CD4-positive, alpha-beta T cell treated with Interleukin-15 for 1 hour (primary cell): ENCODE measurements at regions not wholly inside any gene's neighbourhood (a gene's known extent, or its start where the extent isn't known, plus 50 kb on each side); places are given as distances from the start of the nearest gene placed in this dataset.

Experiments
- DNase-seq: peaks from one replicate; pipeline ENCODE4 v3.0.0-alpha.2; 2020

DNA sequence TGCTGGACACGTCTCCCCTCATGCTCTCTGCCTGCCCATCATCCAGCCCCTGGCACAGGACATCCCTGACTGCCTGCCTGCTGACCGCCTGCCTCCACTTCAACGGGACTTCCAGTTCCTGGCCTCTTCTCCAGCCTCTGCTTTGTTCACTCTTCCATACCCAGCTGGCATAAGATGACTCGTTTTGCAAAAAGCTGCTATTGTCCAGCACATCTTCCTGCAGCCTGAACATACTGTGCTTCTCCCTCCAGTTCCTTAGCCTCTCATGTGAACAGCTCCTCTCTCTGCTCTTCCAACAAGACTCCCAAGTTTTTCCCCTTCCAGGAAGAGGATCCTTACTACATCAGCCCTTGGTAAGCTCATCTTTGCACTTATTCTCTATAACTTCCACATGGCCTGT is 62.4 kb upstream of the SKOR2 start:
- no peak for DNase-seq

DNA sequence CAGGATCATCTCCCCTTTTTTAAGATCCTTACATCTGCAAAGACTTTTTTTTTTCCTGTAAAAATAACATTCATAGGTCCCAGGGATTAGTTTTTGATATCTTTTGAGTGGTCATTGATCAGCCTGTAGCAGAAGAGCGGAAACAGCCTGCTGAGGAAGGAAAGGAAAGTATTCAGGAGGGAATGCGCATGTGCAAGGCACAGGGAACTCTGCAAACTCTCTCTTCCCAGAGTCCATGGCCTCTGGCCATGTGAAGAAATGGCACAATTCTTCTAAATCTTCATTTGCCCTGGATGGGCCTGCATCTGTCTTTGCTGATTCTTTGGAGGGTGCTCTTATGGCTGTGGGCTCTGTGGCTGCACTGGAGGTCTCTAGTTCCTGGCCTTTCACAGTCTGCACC is 60.1 kb upstream of the SKOR2 start:
- DNase-seq, result no peak
